ENCODE measurements at regions not wholly inside any gene's neighbourhood (a gene's known extent, or its start where the extent isn't known, plus 50 kb on each side); places are given as distances from the start of the nearest gene placed in this dataset.

DNA sequence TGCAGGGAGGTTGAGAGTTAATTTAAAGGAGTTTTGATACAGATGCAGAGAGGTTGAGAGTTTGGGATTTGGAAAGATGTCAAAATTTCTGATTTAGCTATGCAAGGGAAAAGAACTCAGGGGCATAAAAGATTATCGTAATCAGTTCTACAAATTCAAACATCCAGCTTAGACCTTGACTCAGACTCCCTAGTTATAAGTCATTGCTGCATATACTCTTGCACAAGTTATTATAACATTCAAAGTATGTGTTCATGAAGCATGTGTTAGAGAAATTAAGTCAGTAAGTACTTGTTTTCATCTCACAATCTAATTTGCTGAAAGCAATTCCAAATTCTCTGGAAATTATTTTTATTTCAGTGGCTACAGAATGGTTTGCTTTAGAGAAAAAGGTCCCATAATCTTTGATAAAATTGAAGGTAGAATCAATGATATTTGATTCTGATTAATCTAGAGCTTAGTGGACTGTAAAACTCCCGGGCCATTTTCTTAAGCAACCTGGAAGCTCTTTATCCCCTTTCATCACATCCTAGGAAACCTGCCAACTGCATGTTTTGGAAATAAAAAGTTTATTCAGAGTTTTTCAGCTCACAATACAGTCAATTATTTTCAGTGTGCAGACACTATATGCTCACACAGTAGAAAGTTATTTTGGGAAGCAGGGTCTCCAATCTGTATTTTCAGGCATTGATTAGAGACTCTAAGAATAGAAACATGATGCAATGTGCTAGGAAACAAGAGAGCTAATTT is 132.9 kb upstream of the SPANXC start:
- TF ChIP-seq BHLHE40 (IDR thresholded peaks at IDR 0.05; ENCODE audit: low read depth, low read length) (no peak), MYC (IDR thresholded peaks at IDR 0.05; ENCODE audit: borderline replicate concordance, low read length) (no peak), JUNB (IDR thresholded peaks at IDR 0.05) (no peak), JUN (IDR thresholded peaks at IDR 0.05) (no peak), POLR2A (IDR thresholded peaks at IDR 0.05; ENCODE audit: low read length) (no peak), KDM5A (IDR thresholded peaks at IDR 0.05) (no peak), EP300 (IDR thresholded peaks at IDR 0.05) (no peak)
- TF ChIP-seq, protein P1, sequence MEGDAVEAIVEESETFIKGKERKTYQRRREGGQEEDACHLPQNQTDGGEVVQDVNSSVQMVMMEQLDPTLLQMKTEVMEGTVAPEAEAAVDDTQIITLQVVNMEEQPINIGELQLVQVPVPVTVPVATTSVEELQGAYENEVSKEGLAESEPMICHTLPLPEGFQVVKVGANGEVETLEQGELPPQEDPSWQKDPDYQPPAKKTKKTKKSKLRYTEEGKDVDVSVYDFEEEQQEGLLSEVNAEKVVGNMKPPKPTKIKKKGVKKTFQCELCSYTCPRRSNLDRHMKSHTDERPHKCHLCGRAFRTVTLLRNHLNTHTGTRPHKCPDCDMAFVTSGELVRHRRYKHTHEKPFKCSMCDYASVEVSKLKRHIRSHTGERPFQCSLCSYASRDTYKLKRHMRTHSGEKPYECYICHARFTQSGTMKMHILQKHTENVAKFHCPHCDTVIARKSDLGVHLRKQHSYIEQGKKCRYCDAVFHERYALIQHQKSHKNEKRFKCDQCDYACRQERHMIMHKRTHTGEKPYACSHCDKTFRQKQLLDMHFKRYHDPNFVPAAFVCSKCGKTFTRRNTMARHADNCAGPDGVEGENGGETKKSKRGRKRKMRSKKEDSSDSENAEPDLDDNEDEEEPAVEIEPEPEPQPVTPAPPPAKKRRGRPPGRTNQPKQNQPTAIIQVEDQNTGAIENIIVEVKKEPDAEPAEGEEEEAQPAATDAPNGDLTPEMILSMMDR (IDR thresholded peaks at IDR 0.05), result no peak
- TF ChIP-seq, protein P2, sequence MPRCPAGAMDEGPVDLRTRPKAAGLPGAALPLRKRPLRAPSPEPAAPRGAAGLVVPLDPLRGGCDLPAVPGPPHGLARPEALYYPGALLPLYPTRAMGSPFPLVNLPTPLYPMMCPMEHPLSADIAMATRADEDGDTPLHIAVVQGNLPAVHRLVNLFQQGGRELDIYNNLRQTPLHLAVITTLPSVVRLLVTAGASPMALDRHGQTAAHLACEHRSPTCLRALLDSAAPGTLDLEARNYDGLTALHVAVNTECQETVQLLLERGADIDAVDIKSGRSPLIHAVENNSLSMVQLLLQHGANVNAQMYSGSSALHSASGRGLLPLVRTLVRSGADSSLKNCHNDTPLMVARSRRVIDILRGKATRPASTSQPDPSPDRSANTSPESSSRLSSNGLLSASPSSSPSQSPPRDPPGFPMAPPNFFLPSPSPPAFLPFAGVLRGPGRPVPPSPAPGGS (IDR thresholded peaks at IDR 0.05), result no peak
- TF ChIP-seq, protein P3, sequence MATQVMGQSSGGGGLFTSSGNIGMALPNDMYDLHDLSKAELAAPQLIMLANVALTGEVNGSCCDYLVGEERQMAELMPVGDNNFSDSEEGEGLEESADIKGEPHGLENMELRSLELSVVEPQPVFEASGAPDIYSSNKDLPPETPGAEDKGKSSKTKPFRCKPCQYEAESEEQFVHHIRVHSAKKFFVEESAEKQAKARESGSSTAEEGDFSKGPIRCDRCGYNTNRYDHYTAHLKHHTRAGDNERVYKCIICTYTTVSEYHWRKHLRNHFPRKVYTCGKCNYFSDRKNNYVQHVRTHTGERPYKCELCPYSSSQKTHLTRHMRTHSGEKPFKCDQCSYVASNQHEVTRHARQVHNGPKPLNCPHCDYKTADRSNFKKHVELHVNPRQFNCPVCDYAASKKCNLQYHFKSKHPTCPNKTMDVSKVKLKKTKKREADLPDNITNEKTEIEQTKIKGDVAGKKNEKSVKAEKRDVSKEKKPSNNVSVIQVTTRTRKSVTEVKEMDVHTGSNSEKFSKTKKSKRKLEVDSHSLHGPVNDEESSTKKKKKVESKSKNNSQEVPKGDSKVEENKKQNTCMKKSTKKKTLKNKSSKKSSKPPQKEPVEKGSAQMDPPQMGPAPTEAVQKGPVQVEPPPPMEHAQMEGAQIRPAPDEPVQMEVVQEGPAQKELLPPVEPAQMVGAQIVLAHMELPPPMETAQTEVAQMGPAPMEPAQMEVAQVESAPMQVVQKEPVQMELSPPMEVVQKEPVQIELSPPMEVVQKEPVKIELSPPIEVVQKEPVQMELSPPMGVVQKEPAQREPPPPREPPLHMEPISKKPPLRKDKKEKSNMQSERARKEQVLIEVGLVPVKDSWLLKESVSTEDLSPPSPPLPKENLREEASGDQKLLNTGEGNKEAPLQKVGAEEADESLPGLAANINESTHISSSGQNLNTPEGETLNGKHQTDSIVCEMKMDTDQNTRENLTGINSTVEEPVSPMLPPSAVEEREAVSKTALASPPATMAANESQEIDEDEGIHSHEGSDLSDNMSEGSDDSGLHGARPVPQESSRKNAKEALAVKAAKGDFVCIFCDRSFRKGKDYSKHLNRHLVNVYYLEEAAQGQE (IDR thresholded peaks at IDR 0.05), result no peak
